ENCODE measurements at regions not wholly inside any gene's neighbourhood (a gene's known extent, or its start where the extent isn't known, plus 50 kb on each side); places are given as distances from the start of the nearest gene placed in this dataset.

DNA sequence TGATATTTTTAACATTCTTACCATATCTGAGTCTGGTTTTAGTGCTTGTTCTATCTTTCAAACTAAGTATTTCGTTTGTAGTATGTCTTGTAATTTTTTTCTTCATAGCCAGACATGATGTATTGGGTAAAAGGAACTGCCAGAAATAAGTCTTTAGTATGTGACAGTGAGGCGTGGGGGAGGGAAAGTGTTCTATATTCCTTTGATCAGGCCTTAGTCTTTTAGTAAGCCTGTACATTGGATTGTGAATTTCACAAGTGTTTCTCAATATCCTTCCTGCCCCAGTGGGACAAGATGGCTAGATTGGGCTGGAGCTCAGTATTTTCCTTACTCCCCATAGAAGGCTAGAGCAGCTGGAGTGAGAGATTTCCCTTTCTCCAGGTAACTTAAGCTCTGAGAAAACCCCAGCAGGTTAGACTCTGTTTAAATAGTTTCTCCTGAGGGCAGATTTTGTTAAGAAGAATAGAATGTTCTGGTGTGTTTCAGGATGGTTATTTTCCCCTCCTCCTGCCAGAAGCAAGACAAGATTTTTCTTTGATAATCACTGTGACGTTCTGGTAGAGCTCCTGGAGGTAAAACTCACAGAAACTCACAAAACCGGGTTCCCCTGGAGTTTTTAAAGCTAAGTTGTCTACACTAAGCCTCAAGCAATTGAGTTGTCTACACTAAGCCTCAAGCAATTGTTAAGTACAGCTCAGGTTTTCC lies 140.7 kb upstream of the ARPP21 start:
- no peak for DNase-seq (ENCODE audit: low spot score)

- no peak for DNase-seq (ENCODE audit: low spot score)
Observed at GRCh38 chr3:35500641-35501350, 138.5 kb upstream of the ARPP21 start.

- no peak for DNase-seq (ENCODE audit: low spot score)
Observed at GRCh38 chr3:35502699-35503098, 136.6 kb upstream of the ARPP21 start.

GRCh38 chr3:35505181-35505580 lies 134.1 kb upstream of the ARPP21 start:
- no peak for DNase-seq (ENCODE audit: low spot score)

- DNase-seq (ENCODE audit: low spot score), result no peak
Observed at GRCh38 chr3:35505772-35506171, 133.6 kb upstream of the ARPP21 start.

- DNase-seq (ENCODE audit: low spot score), result no peak
Observed at GRCh38 chr3:35519936-35520335, 119.4 kb upstream of the ARPP21 start.

DNA sequence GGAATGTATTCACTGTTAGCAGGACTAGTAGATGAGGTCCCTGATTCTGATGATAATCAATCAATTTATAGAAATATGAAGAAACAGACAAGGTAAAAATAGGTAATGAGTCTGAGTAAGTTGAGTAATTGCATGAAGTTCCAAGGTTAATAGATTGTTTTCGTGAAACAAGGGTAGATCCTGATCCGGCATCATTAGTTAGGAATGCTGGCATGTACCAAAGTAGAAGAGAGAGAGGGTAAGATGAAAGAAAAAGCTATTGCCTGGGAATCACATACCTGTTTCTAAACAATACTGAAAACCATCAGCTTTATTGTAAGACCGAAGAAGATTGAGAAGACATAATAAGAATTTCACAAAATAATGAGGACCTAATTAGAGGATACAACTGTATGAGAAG lies 118.1 kb upstream of the ARPP21 start:
- no peak for DNase-seq (ENCODE audit: low spot score)

DNA sequence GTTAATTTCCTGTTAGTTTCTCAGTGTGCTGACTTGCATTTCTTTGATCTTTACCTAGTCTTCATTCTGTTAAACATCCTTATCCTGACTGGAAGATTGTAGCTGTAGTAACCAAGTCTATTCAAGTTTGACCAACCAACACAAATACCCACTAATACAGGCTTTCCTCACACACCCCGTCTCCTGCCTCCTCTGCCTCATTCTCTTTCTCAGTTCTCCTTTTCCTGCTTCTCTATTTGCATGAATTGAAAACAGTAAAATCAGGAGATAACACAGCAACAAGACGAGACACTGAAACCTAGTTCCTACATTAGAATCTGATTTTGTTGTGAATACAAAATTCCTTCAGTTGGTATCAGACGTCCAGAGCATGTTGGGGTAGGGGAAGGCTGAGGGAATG lies 116.9 kb upstream of the ARPP21 start:
- no peak for DNase-seq (ENCODE audit: low spot score)

DNA sequence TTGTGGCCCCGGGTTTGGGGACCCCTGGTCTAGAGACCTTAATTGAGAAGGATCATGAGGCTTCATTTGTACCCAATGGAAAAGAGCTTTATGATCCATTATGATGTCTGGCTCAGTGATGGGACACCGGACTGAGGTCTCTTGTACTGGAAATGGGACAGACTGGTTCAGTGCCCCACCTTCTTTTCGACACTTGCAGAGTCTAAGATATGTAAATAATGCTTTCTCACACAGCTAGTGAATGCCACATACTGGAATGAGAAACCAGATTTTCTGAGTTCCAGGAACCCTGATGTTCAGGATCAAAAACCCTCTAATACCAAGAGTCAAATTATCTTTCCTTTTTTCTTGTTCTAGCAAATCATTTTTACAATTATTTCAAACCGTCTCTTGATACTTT lies 116.3 kb upstream of the ARPP21 start:
- DNase-seq (ENCODE audit: low spot score), result no peak

DNA sequence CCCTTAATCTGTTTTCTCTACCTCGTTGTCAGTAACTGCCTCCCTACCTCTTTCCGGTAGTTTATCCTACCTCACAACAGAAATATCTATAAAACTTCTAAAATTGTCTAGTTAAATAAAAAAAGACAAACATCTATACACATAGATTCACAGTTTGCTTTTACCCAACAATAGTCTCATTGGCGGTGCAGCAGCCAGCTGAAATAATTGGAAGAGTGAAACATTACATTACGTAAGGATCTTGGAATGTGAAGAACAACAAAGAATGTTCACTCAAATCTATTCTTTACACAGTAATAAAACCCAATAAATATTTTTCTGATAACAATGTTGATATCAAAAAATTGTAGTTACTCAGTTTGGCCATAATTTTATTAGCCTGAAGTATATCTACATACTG lies 115.5 kb upstream of the ARPP21 start:
- no peak for DNase-seq (ENCODE audit: low spot score)

DNA sequence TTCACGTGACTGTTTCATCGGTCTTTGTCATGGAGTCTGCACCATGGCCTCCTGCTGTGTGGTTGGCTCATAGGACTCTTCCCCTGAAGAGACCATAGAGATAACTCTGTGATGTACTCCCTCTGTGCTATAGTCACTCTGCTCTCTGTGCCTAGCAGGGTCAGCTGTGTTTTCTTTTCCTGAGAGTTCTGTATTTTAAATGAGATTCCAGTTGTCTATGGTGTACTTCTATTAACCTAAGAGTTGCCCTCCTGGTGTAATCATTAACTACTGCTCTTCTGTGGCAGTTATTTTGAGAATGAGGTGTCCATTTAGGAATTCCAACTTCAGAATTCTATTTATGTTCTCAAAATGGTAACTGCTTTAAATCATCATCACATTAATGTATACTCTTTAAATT lies 114.5 kb upstream of the ARPP21 start:
- no peak for DNase-seq (ENCODE audit: low spot score)

DNA sequence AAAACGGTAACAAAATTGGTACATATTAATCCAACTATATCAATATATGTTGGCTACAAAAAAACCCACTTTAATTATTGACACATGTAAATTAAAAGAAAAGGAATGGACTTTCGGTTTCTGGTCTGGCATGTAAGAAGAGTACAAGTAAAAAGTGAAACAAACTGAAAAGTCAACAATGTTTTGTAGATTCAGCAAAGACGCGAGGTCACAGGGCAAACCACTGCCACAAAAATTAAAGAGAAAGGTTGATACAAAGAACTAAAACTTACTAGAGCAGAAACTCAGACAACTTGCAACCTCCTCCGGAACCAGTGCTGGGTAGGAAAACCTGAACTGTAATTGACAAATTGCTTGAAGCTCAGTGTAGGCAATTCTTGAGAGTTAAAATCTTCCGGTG lies 110.6 kb upstream of the ARPP21 start:
- no peak for DNase-seq (ENCODE audit: low spot score)

DNA sequence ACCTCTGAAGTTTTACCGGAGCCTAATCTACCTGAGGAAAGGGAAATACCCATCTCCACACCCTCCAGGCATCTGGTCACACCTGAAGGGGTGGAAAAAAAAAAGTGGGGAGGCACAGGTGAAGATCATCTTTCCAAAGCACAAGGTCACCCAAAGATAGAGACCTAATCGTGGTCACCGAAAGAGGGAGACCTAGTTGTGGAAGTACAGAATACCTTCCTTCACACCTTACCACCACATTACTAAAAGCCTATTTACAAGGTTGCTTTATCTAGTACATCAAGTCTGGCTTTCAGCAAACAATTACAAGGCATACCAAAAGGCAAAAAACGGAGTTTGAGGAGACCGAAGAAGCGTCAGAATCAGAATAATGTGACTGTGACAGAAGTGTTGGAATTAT lies 110.0 kb upstream of the ARPP21 start:
- DNase-seq (ENCODE audit: low spot score), result no peak

DNA sequence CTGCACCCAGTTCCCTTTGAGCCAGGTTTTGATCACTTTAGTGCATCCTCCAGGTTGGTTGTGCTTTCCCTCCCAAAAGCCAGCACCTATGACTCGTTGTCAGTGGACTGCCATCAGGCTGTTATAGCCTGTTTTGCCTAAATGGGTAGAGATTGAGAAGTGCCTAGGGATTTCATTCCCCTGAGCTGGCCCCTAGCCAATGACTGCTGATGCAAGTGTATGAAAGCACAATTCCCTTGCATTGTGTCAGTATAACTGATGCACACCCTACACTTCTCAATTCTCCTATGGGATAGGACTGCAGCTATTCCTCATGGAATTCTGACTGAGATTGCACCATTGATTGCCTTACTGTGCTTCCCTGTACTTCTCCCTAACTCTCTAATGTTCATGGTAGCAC lies 102.1 kb upstream of the ARPP21 start:
- peak; percentile 39 for DNase-seq (ENCODE audit: low spot score)

DNA sequence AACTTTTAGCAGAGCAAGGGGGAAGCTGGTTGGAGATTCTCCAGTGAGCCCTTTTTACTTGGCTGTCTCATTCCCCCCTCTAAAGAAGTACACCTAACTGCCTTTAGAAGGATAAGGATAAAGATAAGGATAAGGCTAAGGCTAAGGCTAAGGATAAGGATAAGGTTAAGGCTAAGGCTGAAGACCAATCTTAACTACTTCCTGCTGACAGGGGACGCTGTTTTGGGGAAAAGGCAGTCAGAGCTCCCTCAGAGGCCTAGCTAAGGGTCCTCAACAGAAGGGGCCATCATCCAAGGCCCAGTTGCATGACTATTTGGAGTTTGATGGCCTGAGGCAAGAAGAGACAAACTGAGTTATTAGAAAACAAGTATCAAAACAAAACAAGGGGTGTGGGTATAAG lies 94.3 kb upstream of the ARPP21 start:
- no peak for DNase-seq (ENCODE audit: low spot score)

- DNase-seq (ENCODE audit: low spot score), result no peak
Observed at GRCh38 chr3:35549690-35550089, 89.6 kb upstream of the ARPP21 start.

GRCh38 chr3:35562141-35562540 lies 77.2 kb upstream of the ARPP21 start:
- DNase-seq (ENCODE audit: low spot score), result no peak

GRCh38 chr3:35565048-35565447 lies 74.3 kb upstream of the ARPP21 start:
- DNase-seq (ENCODE audit: low spot score), result no peak
